PFSK-1 (cell line): ENCODE measurements at regions not wholly inside any gene's neighbourhood (a gene's known extent, or its start where the extent isn't known, plus 50 kb on each side); places are given as distances from the start of the nearest gene placed in this dataset.

ENCODE experiments used
- FOXP2 ChIP-seq: optimal IDR thresholded peaks from 2 replicates; pipeline ENCODE3; 2011; ENCODE audit warnings: borderline replicate concordance, control low read depth, inconsistent platforms; ENCODE audit not compliant: insufficient read depth; ENCODE audit errors: extremely low read length, extremely low read depth
- POLR2AphosphoS5 ChIP-seq: IDR thresholded peaks from 2 replicates; pipeline ENCODE4 v1.6.1; 2012; ENCODE audit warnings: low read depth, mild to moderate bottlenecking, control low read depth, low read length, moderate library complexity
- SIN3A ChIP-seq: IDR thresholded peaks from 2 replicates; pipeline ENCODE4 v1.6.1; 2012; ENCODE audit warnings: mild to moderate bottlenecking, low read length, moderate library complexity, borderline replicate concordance; ENCODE audit not compliant: insufficient read depth
- TAF1 ChIP-seq: IDR thresholded peaks from 2 replicates; pipeline ENCODE4 v1.6.1; 2012; ENCODE audit warnings: low read length, control low read depth, borderline replicate concordance; ENCODE audit not compliant: insufficient read depth
- TF ChIP-seq, protein P1 (sequence below), 2 experiments: IDR thresholded peaks; 2 replicates each; pipeline versions ENCODE4 v1.6.1 to v1.8.0; 2011 to 2012; ENCODE audit warnings: low read depth in 2 of 2, low read length in 2 of 2, control low read depth in 1 of 2, inconsistent platforms in 1 of 2, mild to moderate bottlenecking in 1 of 2, moderate library complexity in 1 of 2; ENCODE audit not compliant: insufficient read depth in 1 of 2

GRCh38 chr3:61415201-61415600 is 146.2 kb upstream of the PTPRG start:
- no peak for TF ChIP-seq TAF1
- no peak for TF ChIP-seq SIN3A
- TF ChIP-seq FOXP2, result no peak
- no peak for TF ChIP-seq POLR2AphosphoS5
- TF ChIP-seq, protein P1, sequence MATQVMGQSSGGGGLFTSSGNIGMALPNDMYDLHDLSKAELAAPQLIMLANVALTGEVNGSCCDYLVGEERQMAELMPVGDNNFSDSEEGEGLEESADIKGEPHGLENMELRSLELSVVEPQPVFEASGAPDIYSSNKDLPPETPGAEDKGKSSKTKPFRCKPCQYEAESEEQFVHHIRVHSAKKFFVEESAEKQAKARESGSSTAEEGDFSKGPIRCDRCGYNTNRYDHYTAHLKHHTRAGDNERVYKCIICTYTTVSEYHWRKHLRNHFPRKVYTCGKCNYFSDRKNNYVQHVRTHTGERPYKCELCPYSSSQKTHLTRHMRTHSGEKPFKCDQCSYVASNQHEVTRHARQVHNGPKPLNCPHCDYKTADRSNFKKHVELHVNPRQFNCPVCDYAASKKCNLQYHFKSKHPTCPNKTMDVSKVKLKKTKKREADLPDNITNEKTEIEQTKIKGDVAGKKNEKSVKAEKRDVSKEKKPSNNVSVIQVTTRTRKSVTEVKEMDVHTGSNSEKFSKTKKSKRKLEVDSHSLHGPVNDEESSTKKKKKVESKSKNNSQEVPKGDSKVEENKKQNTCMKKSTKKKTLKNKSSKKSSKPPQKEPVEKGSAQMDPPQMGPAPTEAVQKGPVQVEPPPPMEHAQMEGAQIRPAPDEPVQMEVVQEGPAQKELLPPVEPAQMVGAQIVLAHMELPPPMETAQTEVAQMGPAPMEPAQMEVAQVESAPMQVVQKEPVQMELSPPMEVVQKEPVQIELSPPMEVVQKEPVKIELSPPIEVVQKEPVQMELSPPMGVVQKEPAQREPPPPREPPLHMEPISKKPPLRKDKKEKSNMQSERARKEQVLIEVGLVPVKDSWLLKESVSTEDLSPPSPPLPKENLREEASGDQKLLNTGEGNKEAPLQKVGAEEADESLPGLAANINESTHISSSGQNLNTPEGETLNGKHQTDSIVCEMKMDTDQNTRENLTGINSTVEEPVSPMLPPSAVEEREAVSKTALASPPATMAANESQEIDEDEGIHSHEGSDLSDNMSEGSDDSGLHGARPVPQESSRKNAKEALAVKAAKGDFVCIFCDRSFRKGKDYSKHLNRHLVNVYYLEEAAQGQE (IDR thresholded peaks at IDR 0.05; ENCODE audit: insufficient read depth in 1 of 2, low read depth in 2 of 2, low read length in 2 of 2), result no peak

DNA sequence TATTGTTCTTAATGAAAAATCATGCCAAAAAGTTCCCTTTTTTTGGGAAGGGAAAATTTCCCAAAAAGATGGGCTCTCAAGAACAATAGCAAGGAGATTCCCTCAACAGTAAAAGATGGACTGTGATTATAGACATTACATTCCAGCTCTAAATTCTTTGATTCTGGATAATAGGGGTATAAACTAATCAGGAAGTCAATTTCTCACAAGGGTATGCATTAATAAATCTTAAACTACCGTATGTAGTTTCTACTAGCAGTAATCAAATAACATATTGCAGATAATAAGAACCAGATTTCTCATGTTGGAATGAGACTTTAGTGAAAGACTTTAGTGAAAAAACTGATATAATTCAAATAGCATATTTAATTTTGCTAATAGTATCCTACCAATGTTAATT is 144.8 kb upstream of the PTPRG start:
- TF ChIP-seq TAF1 (no peak), POLR2AphosphoS5 (no peak), SIN3A (no peak), FOXP2 (no peak)
- TF ChIP-seq, protein P1 (IDR thresholded peaks at IDR 0.05; ENCODE audit: insufficient read depth in 1 of 2, low read depth in 2 of 2, low read length in 2 of 2), result no peak

DNA sequence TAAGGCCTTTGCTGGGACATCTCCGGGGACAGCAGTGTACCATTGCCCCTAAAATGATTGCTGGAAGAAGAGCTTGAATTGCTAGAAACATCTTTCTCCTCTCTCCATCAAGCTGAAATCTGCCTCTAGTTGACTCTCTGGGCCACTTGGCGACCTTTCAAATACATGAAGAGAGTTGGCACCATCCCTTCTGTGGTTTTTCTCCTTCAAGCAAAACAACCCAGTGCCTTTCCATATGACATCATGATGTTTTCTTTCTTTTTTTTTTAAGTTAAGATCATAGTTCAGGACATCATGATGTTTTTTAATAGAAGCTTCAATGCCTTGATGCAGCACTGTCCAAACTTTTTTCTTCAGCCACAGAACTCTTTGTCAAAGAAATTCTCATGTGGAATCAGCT is 144.0 kb upstream of the PTPRG start:
- no peak for TF ChIP-seq SIN3A
- TF ChIP-seq, protein P1 (IDR thresholded peaks at IDR 0.05; ENCODE audit: insufficient read depth in 1 of 2, low read depth in 2 of 2, low read length in 2 of 2), result no peak
- no peak for TF ChIP-seq TAF1
- TF ChIP-seq FOXP2, result no peak
- no peak for TF ChIP-seq POLR2AphosphoS5

DNA sequence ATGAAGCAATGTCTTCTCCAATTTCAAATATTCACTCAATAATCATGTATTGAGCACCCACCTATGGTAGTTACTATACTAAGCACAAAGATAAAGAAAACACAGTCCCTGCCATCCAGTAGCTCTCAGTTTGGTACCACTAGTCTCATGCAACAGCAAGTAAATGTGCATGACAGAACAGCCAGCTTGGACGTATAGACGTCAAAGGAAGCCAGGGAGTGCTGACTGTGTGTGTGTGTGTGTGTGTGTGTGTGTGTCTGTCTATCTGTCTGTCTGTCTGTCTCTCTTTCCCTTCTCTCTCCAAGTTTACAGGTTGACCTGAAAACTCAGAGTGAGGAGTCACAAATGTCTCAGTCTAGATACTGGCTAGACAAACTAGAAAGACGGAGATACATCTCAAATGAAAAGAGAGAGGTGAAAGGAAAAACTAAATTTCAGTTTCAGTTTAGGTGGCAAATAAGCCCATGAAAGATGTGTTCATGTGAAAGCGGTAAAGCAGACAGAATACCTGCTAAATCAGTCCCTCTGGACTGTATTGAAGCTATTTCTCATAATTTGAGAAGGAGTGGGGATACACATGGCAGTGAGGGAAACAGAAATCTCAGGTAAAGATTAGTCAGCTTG is 141.1 kb upstream of the PTPRG start:
- TF ChIP-seq FOXP2 (no peak), SIN3A (no peak)

GRCh38 chr3:61422945-61423673 is 138.3 kb upstream of the PTPRG start:
- no peak for TF ChIP-seq TAF1
- no peak for TF ChIP-seq FOXP2
- TF ChIP-seq SIN3A, result no peak
- TF ChIP-seq POLR2AphosphoS5, result no peak
- TF ChIP-seq, protein P1 (IDR thresholded peaks at IDR 0.05; ENCODE audit: insufficient read depth in 1 of 2, low read depth in 2 of 2, low read length in 2 of 2), result no peak
